SW480 (cell line): ENCODE measurements at regions not wholly inside any gene's neighbourhood (a gene's known extent, or its start where the extent isn't known, plus 50 kb on each side); places are given as distances from the start of the nearest gene placed in this dataset.
"Not testable (repeated sequence)": the region's sequence is repeated elsewhere in the genome, so short reads cannot be mapped to it uniquely, and the experiment has no call there.

Experiments
- DNase-seq: peaks from one replicate; pipeline ENCODE4 v3.0.0-alpha.2; 2016; ENCODE audit warnings: low spot score

DNA sequence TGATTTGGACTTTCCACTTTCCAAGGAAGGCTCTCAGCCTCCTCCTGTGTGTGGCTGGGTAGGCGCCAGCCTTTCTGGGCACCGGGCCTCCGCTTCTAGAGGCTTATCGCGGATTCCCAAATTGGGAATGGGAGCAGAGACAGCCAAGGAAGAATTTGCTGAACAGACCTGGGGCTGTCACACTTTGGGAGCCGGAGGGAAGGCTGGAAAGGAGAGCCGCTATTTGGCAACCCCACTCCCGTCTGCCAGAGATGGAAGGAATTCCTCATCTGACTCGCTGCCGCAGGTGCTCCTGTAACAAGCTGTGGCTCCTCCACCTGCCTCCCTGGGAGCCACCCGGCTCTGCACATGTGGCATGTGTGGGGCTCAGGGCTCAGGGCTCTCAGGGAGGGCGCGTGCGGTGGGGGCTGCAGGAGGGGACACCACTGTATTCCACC lies 50.8 kb upstream of the ECHDC3 start:
- DNase-seq: no peak

- DNase-seq: no peak
Observed at GRCh38 chr10:11689945-11690736, 52.0 kb upstream of the ECHDC3 start.

- DNase-seq: not testable (repeated sequence)
Observed at GRCh38 chr10:11688448-11688795, 53.8 kb upstream of the ECHDC3 start.

DNA sequence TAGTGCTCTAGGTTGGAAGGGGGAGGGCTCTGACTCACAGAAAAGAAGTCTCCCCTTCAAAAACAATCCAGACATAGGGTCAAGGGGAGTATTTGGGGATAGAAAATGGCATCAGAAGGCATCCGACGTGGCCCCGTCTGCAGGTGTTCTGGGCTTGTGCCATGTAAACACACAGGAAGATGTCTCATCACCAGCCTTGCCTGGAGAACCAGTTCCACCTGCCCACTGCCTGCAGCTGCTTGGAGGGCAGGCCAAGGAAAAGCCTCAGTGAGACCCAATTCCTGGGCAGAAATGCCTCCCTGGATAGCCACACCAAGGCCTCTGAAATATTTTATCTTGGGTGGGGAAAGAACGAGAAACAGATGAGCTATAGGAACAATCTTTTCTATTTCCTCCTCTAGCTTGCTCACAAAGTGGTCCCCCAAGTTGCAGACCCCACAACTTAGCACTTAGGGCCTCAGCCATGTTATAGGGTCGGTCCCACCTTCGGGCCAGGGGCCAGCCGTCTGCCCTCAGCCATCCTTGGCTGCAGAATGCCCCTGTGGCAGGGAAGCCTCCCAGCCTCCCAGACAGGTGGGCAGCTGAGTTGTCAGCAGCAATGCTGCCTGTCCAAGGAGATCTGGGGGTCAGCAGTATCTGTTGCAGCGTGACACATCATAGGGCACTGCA lies 54.3 kb upstream of the ECHDC3 start:
- no peak for DNase-seq

GRCh38 chr10:11687357-11687771 lies 54.8 kb upstream of the ECHDC3 start:
- peak; percentile 44 for DNase-seq

GRCh38 chr10:11685787-11686218 lies 56.4 kb upstream of the ECHDC3 start:
- DNase-seq: peak; percentile 75

DNA sequence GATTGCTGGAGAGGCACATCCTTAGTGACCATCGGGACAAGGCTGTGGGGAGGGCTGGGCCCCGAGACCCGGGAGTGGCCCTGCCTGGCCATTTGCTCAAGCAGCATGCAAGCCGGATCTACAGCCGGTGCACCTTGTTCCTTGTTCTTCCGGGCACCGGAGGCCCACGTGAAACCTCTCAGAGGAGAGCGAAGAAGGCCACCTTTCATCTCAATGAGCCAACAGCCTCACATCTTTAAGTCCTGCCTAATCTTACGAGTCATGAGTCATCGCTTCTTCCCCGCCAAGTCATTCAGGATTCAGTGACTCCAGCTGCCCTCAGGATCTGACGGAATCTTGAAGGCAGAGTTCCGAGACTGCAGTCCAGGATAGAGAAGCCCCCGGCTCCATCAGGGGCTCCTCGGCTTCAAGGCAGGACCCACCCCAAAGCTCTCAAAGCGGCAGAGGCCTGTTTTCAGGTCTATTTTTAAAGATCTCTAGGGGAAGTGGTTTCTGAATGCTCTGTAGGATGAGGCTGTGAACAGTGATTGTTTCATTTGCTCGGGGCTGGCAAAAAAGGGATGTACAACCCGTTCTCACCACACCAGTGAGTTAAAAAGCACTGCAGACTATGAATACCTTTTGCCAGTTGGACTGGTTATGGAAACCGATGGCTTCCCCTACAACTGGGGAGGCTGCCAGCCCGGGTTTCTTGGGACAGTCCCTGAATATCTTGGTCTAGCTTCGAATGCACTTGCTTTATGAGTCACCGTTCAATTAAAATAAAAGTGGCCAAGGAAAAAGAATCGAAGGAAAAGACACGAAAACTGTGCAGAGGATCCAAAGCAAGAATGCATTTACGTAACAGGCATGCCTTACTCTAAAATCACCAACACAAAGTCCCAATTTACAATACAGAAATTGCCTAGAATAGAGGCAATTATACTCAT lies 57.2 kb upstream of the ECHDC3 start:
- peak; percentile 80 for DNase-seq

DNA sequence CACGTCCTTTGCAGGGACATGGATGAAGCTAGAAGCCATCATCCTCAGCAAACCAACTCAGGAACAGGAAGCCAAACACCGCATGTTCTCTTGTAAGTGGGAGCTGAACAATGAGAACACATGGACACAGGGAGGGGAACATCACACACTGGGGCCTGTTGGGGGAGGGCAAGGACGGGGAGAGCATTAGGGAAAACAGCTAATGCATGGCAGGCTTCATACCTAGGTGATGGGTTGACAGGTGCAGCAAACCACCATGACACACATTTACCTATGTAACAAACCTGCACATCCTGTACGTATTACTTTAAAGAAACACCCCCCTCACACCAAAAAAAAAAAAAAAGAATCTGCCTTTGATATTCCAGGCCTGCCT lies 57.9 kb upstream of the ECHDC3 start:
- not testable (repeated sequence) for DNase-seq

- DNase-seq: no peak
Observed at GRCh38 chr10:11683529-11684320, 58.5 kb upstream of the ECHDC3 start.

- DNase-seq: no peak
Observed at GRCh38 chr10:11682851-11683250, 59.3 kb upstream of the ECHDC3 start.

GRCh38 chr10:11682267-11682683 lies 59.9 kb upstream of the ECHDC3 start:
- DNase-seq: no peak

DNA sequence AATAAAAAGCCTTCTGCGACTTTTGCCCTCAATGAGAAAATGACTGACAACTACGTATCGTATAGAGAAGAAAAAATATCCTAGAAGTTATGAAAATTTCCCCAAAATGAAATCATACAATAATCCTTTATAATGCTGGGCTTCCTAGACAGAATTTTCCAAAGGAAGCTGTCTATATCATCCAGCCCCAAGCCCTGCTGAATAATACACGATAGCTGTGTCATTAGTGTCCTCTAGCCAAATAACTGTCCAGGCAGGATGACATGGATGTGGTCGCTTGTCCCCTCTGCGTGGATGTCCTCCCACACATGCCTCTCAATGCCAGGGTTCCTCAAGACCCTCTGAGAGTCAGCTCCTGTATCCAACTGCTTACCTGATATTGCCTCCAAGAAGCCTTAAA lies 61.7 kb upstream of the ECHDC3 start:
- no peak for DNase-seq

DNA sequence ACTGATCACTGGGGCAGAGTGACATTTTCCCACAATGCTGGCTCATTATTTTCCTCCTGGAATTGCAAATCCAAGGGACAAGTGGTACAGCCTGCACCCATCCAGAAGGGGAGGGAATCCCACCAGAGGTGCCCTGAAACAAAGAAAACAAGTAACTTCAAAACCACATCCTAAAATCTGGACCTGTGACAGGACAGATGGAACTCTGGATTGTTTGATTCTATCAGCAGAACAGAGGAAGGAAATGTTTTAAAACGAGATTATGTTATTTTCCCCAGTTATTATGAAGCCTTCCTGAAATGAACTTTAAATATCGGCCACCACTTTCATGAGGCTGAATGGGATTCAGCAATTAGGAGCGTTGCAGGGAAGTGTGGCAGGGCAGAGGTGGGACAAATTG lies 62.2 kb upstream of the ECHDC3 start:
- DNase-seq: no peak

DNA sequence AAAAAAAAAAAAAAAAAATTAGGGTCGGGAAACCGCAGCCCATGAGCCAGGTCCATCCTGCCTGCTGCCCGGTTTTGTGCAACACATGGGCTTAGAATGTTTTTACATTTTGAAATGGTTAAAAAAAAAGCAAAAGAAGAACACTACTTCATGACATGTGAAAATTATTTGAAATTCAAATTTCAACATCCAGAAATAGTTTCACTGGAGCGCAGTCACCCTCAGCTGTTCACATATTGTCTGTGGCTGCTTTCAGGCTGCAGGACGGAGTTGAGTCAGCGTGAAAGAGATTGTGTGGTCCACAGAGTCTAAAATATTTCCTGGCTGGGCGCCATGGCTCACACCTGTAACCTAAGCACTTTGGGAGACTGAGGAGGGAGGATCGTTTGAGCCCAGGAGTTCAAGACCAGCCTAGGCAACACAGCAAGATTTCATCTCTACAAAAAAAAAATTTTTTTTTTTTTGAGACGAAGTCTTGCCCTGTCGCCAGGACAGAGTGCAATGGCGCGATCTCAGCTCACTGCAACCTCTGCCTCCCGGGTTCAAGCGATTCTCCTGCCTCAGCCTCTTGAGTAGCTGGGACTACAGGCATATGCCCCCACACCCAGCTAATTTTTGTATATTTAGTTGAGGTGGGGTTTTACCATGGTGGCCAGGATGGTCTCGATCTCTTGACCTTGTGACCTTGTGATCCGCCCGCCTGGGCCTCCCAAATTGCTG lies 63.9 kb upstream of the ECHDC3 start:
- peak; percentile 53 for DNase-seq

GRCh38 chr10:11677480-11677879 lies 64.7 kb upstream of the ECHDC3 start:
- no peak for DNase-seq

- no peak for DNase-seq
Observed at GRCh38 chr10:11673346-11674280, 62.2 kb upstream of the USP6NL start.

GRCh38 chr10:11672836-11673235 lies 61.4 kb upstream of the USP6NL start:
- DNase-seq: no peak

DNA sequence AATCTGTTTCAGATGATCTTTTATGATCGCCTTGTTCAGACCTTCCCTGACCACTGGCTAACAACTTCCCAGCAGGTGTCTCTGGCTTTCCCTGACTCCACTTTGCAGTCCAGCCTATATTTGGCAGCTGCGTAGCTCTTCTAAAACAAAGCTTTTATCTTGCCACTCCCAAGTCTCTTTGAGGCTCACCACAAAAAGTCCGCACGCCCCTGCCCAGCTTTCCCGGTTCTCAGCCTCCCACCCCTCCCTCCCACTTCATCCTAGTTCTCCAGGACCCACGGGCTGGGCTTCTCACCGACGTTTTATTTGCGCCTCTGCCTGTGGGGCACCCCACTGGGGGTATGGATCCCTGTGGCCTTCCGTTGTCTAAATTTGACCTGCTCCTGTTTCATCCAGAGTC lies 58.9 kb upstream of the USP6NL start:
- peak; percentile 95 for DNase-seq

DNA sequence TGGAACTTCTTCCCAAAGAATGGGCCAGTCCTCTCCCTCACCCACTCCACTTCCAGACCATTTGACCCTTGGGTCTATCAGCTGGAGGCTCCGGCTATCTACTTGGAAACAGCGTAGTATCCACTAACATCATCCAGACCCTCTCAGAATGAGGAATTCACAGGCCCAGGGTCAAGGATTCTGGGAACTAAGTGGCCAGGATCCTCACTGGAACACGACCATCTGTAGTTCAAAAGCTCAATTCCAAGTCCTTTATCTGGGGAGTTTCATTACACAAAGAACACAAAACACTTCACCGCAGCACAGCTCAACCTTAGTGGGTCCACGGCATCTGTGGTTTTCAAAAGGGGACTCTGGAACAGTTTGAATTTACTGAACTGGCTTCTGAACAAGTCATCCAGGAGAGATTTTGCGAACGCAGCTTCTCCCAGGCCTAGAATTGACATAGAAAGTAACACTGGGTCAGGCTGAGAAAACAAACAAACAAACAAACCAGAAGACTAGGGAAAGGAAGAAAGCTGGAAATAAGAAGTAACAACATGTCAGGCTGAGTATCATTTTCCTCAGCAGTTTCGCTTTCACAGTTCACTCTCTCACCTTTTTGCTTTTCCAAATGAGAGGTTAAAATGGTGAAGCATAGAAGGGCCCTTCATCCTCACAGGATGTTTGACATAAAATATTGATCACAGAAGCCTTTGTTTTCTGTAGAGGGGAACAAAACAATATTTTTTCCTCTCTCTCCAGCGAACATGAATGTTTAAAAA lies 57.6 kb upstream of the USP6NL start:
- DNase-seq: no peak
